Iris pigment epithelial cell (primary cell): ENCODE measurements at regions not wholly inside any gene's neighbourhood (a gene's known extent, or its start where the extent isn't known, plus 50 kb on each side); places are given as distances from the start of the nearest gene placed in this dataset.

Source experiments
- DNase-seq: peaks from one replicate; pipeline ENCODE4 v3.0.0-alpha.2; 2011; ENCODE audit warnings: low read depth

- no peak for DNase-seq
These were observed 60.7 kb upstream of the ZEB2 start for GRCh38 chr2:144580521-144581161.

- no peak for DNase-seq
These were observed 59.6 kb upstream of the ZEB2 start for GRCh38 chr2:144579556-144579955.

- no peak for DNase-seq
These were observed 58.2 kb upstream of the ZEB2 start for GRCh38 chr2:144578099-144578498.

- no peak for DNase-seq
These were observed 53.1 kb upstream of the ZEB2 start for GRCh38 chr2:144572977-144573376.

GRCh38 chr2:144571770-144572169, 51.9 kb upstream of the ZEB2 start:
- DNase-seq, result no peak

- no peak for DNase-seq
These were observed 50.6 kb upstream of the ZEB2 start for GRCh38 chr2:144570566-144570965.
